HCT116 (cell line): ENCODE measurements at regions not wholly inside any gene's neighbourhood (a gene's known extent, or its start where the extent isn't known, plus 50 kb on each side); places are given as distances from the start of the nearest gene placed in this dataset.

Experiments
- ATAC-seq: fragments of 200-7000 bp; cut with Tn5 transposase; 2 replicates; pipeline ENCODE4 v1.9.1; 2020; ENCODE audit warnings: mild to moderate bottlenecking, moderate library complexity
- BruUV-seq: library from RNA; stranded (reverse); fragments of 400-500 nt; replicated peaks from 2 replicates; lab custom pipeline; 2021; lab: Mats Ljungman, UMichigan
- CTCF ChIA-PET: fragments of 300-600 bp; sonication (Branson Sonifier 250); formaldehyde crosslinking; loops from one replicate; lab custom pipeline; 2021; ENCODE audit warnings: antibody characterized with exemption; lab: Charles Lee
- POLR2A ChIA-PET: fragments of 300-600, 350-600 bp; sonication (Branson Sonifier 250); formaldehyde crosslinking; loops from one replicate; lab custom pipeline; 2021; ENCODE audit warnings: antibody characterized with exemption; lab: Charles Lee
- RAD21 ChIA-PET, 2 experiments: fragments of 300-600 bp; sonication (Branson Sonifier 250); formaldehyde crosslinking; loops; one replicate each; lab custom pipeline; 2023; ENCODE audit warnings: low total read pairs in 2 of 2; ENCODE audit not compliant: uncharacterized antibody in 2 of 2, unreplicated experiment in 2 of 2, low non-redundant PET in 1 of 2; lab: Charles Lee
- DNase-seq: peaks from one replicate; pipeline ENCODE4 v3.0.0-alpha.2; 2010; ENCODE audit warnings: low read depth, low spot score
- H2AFZ ChIP-seq: fragments of 200-600 bp; shearing (Covaris generic), sonication (generic); 2 replicates; pipeline ENCODE4 v1.6.1; 2017; ENCODE audit warnings: low read depth, mixed run types, mixed read lengths, antibody characterized with exemption, low read length; ENCODE audit not compliant: poor library complexity, severe bottlenecking
- H3K27ac ChIP-seq: 2 replicates; pipeline ENCODE4 v1.5.1; 2012; ENCODE audit warnings: low read depth, low read length
- H3K27me3 ChIP-seq: fragments of 200-600 bp; sonication (generic); 2 replicates; pipeline ENCODE4 v1.6.1; 2016; ENCODE audit warnings: mixed run types, low read length, mixed read lengths; ENCODE audit not compliant: insufficient read depth
- H3K36me3 ChIP-seq, 2 experiments: fragments of 200-500 bp in 1 of 2; fragments of 200-600 bp in 1 of 2; sonication (Bioruptor generic) in 1 of 2; sonication (generic) in 1 of 2; 2 replicates each; pipeline versions ENCODE4 v1.5.1 to v1.6.1; 2014 to 2016; ENCODE audit warnings: low read length in 2 of 2, inconsistent platforms in 1 of 2, mixed read lengths in 1 of 2, mixed run types in 1 of 2; ENCODE audit not compliant: insufficient read depth in 2 of 2, control insufficient read depth in 1 of 2
- H3K4me1 ChIP-seq, 2 experiments: fragments of 200-600 bp in 1 of 2; sonication (generic) in 1 of 2; 2 replicates each; pipeline versions ENCODE4 v1.5.1 to v1.6.1; 2012 to 2017; ENCODE audit warnings: low read length in 2 of 2, inconsistent platforms in 1 of 2, mild to moderate bottlenecking in 1 of 2, mixed read lengths in 1 of 2, mixed run types in 1 of 2, moderate library complexity in 1 of 2; ENCODE audit not compliant: insufficient read depth in 2 of 2, control insufficient read depth in 1 of 2
- H3K4me2 ChIP-seq: fragments of 200-600 bp; sonication (generic); 2 replicates; pipeline ENCODE4 v1.6.1; 2017; ENCODE audit warnings: mixed run types, low read length, mixed read lengths
- H3K4me3 ChIP-seq, 2 experiments: fragments of 200-600 bp in 1 of 2; sonication (generic) in 1 of 2; replicated peaks in 1 of 2; 2 replicates each; pipeline ENCODE4 v1.5.1; 2011 to 2016; ENCODE audit warnings: low read length in 2 of 2, control low read depth in 1 of 2, low read depth in 1 of 2, mild to moderate bottlenecking in 1 of 2, mixed read lengths in 1 of 2, mixed run types in 1 of 2
- H3K79me2 ChIP-seq: fragments of 200-600 bp; sonication (generic); 2 replicates; pipeline ENCODE4 v1.6.1; 2017; ENCODE audit warnings: mild to moderate bottlenecking, mixed run types, low read length, moderate library complexity, mixed read lengths; ENCODE audit not compliant: insufficient read depth
- H3K9ac ChIP-seq: fragments of 200-600 bp; sonication (generic); 2 replicates; pipeline ENCODE4 v1.6.1; 2016; ENCODE audit warnings: low read length, mixed read lengths
- H3K9me2 ChIP-seq: fragments of 200-600 bp; sonication (generic), shearing (Covaris generic); 2 replicates; pipeline ENCODE4 v1.6.1; 2017; ENCODE audit warnings: mixed run types, mild to moderate bottlenecking, moderate library complexity; ENCODE audit not compliant: insufficient read depth
- H3K9me3 ChIP-seq, 2 experiments: fragments of 200-500 bp in 1 of 2; fragments of 200-600 bp in 1 of 2; sonication (Bioruptor generic) in 1 of 2; sonication (generic) in 1 of 2; 2 replicates each; pipeline ENCODE4 v1.6.1; 2014 to 2017; ENCODE audit warnings: low read length in 2 of 2, mixed read lengths in 2 of 2, inconsistent platforms in 1 of 2, low read depth in 1 of 2, mild to moderate bottlenecking in 1 of 2, mixed run types in 1 of 2, moderate library complexity in 1 of 2; ENCODE audit not compliant: control insufficient read depth in 1 of 2, insufficient read depth in 1 of 2
- H4K20me1 ChIP-seq: fragments of 200-600 bp; sonication (generic), shearing (Covaris generic); 2 replicates; pipeline ENCODE4 v1.6.1; 2017; ENCODE audit warnings: mixed run types, mild to moderate bottlenecking, moderate library complexity; ENCODE audit not compliant: insufficient read depth
- ATF3 ChIP-seq: IDR thresholded peaks from 2 replicates; pipeline ENCODE4 v1.6.1; 2012
- CBX3 ChIP-seq: IDR thresholded peaks from 2 replicates; pipeline ENCODE4 v1.6.1; 2012; ENCODE audit warnings: low read depth
- CEBPB ChIP-seq: IDR thresholded peaks from 2 replicates; pipeline ENCODE4 v1.6.1; 2012; ENCODE audit warnings: low read depth
- EZH2phosphoT487 ChIP-seq: fragments of 200-600 bp; IDR thresholded peaks from 2 replicates; pipeline ENCODE4 v1.6.1; 2018; ENCODE audit warnings: antibody characterized with exemption, borderline replicate concordance
- FOSL1 ChIP-seq: IDR thresholded peaks from 2 replicates; pipeline ENCODE4 v1.6.1; 2012; ENCODE audit warnings: low read depth
- POLR2AphosphoS5 ChIP-seq: IDR thresholded peaks from 2 replicates; pipeline ENCODE4 v1.6.1; 2011; ENCODE audit warnings: mild to moderate bottlenecking, low read depth, low read length, moderate library complexity
- REST ChIP-seq: IDR thresholded peaks from 2 replicates; pipeline ENCODE4 v1.6.1; 2012; ENCODE audit warnings: low read depth
- SP1 ChIP-seq: IDR thresholded peaks from 2 replicates; pipeline ENCODE4 v1.6.1; 2012; ENCODE audit warnings: low read depth
- ZBTB33 ChIP-seq: IDR thresholded peaks from 2 replicates; pipeline ENCODE4 v1.6.1; 2011; ENCODE audit warnings: mild to moderate bottlenecking, low read length, moderate library complexity; ENCODE audit not compliant: insufficient replicate concordance; ENCODE audit errors: extremely low read depth
- ZNF274 ChIP-seq: fragments of 200-500 bp; sonication (Bioruptor generic); IDR thresholded peaks from 2 replicates; pipeline ENCODE4 v1.6.1; 2014; ENCODE audit warnings: mild to moderate bottlenecking, low read depth, low read length, inconsistent platforms
- intact Hi-C: fragments of 100-400 bp; cut with micrococcal nuclease; formaldehyde crosslinking; loops from 2 replicates; pipeline ENCODE4 v1.10.0; 2022

- no peak for ATAC-seq
- Histone ChIP-seq H3K4me1 (no peaks in the 10 kb centered on the region), H3K36me3 (peaks cover 0 to 4% of the 10 kb centered on the region in 2 experiments; a peak in 1 of 4 replicates), H3K4me3 (no peak overlapping the region), H3K9ac (no peak overlapping the region), H2AFZ (no peak overlapping the region), H3K4me2 (no peak overlapping the region), H3K9me3 (no peaks in the 10 kb centered on the region), H3K9me2 (no peaks in the 10 kb centered on the region), H3K27me3 (no peaks in the 10 kb centered on the region), H3K27ac (no peak overlapping the region), H3K79me2 (no peaks in the 10 kb centered on the region), H4K20me1 (no peaks in the 10 kb centered on the region)
- ChIA-PET RAD21 (no interaction called here), POLR2A (no interaction called here), CTCF (no interaction called here)
- no TSS peak for BruUV-seq
- no peak for DNase-seq
- no peak for TF ChIP-seq ZNF274
- TF ChIP-seq CEBPB, result no peak
- no peak for TF ChIP-seq POLR2AphosphoS5
- TF ChIP-seq REST, result no peak
- TF ChIP-seq ZBTB33, result no peak
- no peak for TF ChIP-seq FOSL1
- no peak for TF ChIP-seq SP1
- TF ChIP-seq ATF3, result no peak
- no peak for TF ChIP-seq CBX3
- TF ChIP-seq EZH2phosphoT487, result no peak
- intact Hi-C loops, result no loop called here
Measured at GRCh38 chr2:219980638-219981037, 353.2 kb downstream of the SLC4A3 start.
